Trophoblast cell (in vitro differentiated cells and primary cell): ENCODE measurements at regions not wholly inside any gene's neighbourhood (a gene's known extent, or its start where the extent isn't known, plus 50 kb on each side); places are given as distances from the start of the nearest gene placed in this dataset.

Experiments
- DNase-seq, 2 donors: peaks; one replicate each; pipeline ENCODE4 v3.0.0-alpha.2; 2016
- H2AFZ ChIP-seq: 2 replicates; pipeline ENCODE4 v1.6.1; 2013; ENCODE audit warnings: low read length, moderate library complexity, mild to moderate bottlenecking; ENCODE audit not compliant: insufficient read depth, poor library complexity
- H2AK5ac ChIP-seq: 2 replicates; pipeline ENCODE4 v1.6.1; 2013; ENCODE audit warnings: mild to moderate bottlenecking, low read length
- H2BK120ac ChIP-seq: 2 replicates; pipeline ENCODE4 v1.6.1; 2013; ENCODE audit warnings: low read length, mild to moderate bottlenecking, moderate library complexity; ENCODE audit not compliant: insufficient read depth, poor library complexity
- H2BK12ac ChIP-seq: 2 replicates; pipeline ENCODE4 v1.6.1; 2013; ENCODE audit warnings: mild to moderate bottlenecking, low read length, moderate library complexity
- H2BK5ac ChIP-seq: 2 replicates; pipeline ENCODE4 v1.6.1; 2013; ENCODE audit warnings: low read length, low read depth, moderate library complexity, mild to moderate bottlenecking; ENCODE audit not compliant: poor library complexity
- H3K14ac ChIP-seq: 2 replicates; pipeline ENCODE4 v1.6.1; 2013; ENCODE audit warnings: mild to moderate bottlenecking, low read length
- H3K18ac ChIP-seq: 2 replicates; pipeline ENCODE4 v1.6.1; 2013; ENCODE audit warnings: mild to moderate bottlenecking, low read length
- H3K23ac ChIP-seq: 2 replicates; pipeline ENCODE4 v1.6.1; 2013; ENCODE audit warnings: low read length
- H3K27ac ChIP-seq: 2 replicates; pipeline ENCODE4 v1.5.1; 2013; ENCODE audit warnings: low read depth, mild to moderate bottlenecking, inconsistent platforms, low read length, moderate library complexity
- H3K27me3 ChIP-seq: 2 replicates; pipeline ENCODE4 v1.6.1; 2013; ENCODE audit warnings: inconsistent platforms, mild to moderate bottlenecking, low read length, moderate library complexity; ENCODE audit not compliant: insufficient read depth
- H3K36me3 ChIP-seq, 2 experiments: 1 replicate in 1 of 2; 2 replicates in 1 of 2; pipeline ENCODE4 v1.6.1; 2013; ENCODE audit warnings: low read length in 2 of 2, mild to moderate bottlenecking in 2 of 2, moderate library complexity in 1 of 2; ENCODE audit not compliant: insufficient read depth in 2 of 2, control insufficient read depth in 1 of 2
- H3K4ac ChIP-seq: 2 replicates; pipeline ENCODE4 v1.6.1; 2013; ENCODE audit warnings: low read depth, mild to moderate bottlenecking, low read length, moderate library complexity
- H3K4me1 ChIP-seq, 2 experiments: 1 replicate in 1 of 2; 2 replicates in 1 of 2; pipeline ENCODE4 v1.6.1; 2013; ENCODE audit warnings: low read length in 2 of 2, mild to moderate bottlenecking in 2 of 2, moderate library complexity in 1 of 2; ENCODE audit not compliant: insufficient read depth in 2 of 2, control insufficient read depth in 1 of 2
- H3K4me2 ChIP-seq: 2 replicates; pipeline ENCODE4 v1.6.1; 2013; ENCODE audit warnings: inconsistent platforms, mild to moderate bottlenecking, low read length, moderate library complexity
- H3K4me3 ChIP-seq: 2 replicates; pipeline ENCODE4 v1.5.1; 2013; ENCODE audit warnings: mild to moderate bottlenecking, low read depth, low read length, inconsistent platforms
- H3K79me1 ChIP-seq: one replicate; pipeline ENCODE4 v1.6.1; 2013; ENCODE audit warnings: low read length
- H3K79me2 ChIP-seq: 2 replicates; pipeline ENCODE4 v1.6.1; 2013; ENCODE audit warnings: low read length, mild to moderate bottlenecking; ENCODE audit not compliant: control insufficient read depth, insufficient read depth, poor library complexity
- H3K9ac ChIP-seq: 2 replicates; pipeline ENCODE4 v1.6.1; 2013; ENCODE audit warnings: mild to moderate bottlenecking, low read length
- H3K9me3 ChIP-seq: 2 replicates; pipeline ENCODE4 v1.6.1; 2013; ENCODE audit warnings: low read depth, mild to moderate bottlenecking, control low read depth, inconsistent platforms, low read length; ENCODE audit not compliant: insufficient read depth
- H4K12ac ChIP-seq: 2 replicates; pipeline ENCODE4 v1.6.1; 2013; ENCODE audit warnings: low read depth, mild to moderate bottlenecking, low read length, moderate library complexity
- H4K8ac ChIP-seq: 2 replicates; pipeline ENCODE4 v1.6.1; 2013; ENCODE audit warnings: low read depth, mild to moderate bottlenecking, low read length, moderate library complexity
- H4K91ac ChIP-seq: one replicate; pipeline ENCODE4 v1.6.1; 2013; ENCODE audit warnings: low read depth, mild to moderate bottlenecking, low read length, moderate library complexity
- WGBS: extraction: QIAGEN DNeasy Blood & Tissue Kit; methylation state at CpG from one replicate; pipeline ENCODE4 v1.1.7; 2013; ENCODE audit warnings: missing lambda C conversion rate; ENCODE audit not compliant: insufficient read length, insufficient coverage; ENCODE audit errors: extremely low coverage; 5-methylcytosine and 5-hydroxymethylcytosine counted together

DNA sequence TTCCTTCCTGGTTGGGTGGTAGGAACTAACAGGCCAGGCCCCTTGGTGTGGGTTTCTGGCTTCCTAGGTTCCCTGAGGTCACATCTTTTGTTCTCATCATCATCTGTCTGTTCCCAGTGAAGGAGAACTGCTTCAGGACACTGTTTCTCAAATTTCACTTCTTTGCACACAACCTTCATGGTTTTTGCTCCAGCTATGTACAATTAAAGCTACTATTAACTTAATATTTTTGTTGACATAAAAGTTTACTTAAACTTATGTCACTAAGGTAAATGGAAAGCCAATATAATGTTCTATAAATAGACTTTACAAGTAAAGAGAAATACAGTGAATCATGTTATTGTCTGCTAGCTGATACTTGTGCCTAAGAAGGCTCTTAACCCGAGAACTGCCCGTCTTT, 120.7 kb upstream of the KCNG1 start:
- Histone ChIP-seq H3K9ac (no peak overlapping the region), H3K9me3 (peaks cover 4% of the 10 kb centered on the region), H3K4me2 (no peak overlapping the region), H2BK12ac (no peak overlapping the region), H4K12ac (no peak overlapping the region), H3K14ac (no peak overlapping the region), H3K36me3 (no peaks in the 10 kb centered on the region), H3K27me3 (no peaks in the 10 kb centered on the region), H2AK5ac (no peak overlapping the region), H3K4ac (no peak overlapping the region), H2BK5ac (no peak overlapping the region), H4K91ac (no peak overlapping the region), H2BK120ac (no peak overlapping the region), H3K4me1 (peaks cover 3 to 9% of the 10 kb centered on the region in 2 experiments), H2AFZ (no peak overlapping the region), H3K27ac (no peak overlapping the region), H3K79me1 (no peaks in the 10 kb centered on the region), H3K4me3 (no peak overlapping the region), H3K18ac (no peak overlapping the region), H3K79me2 (no peaks in the 10 kb centered on the region), H3K23ac (no peak overlapping the region), H4K8ac (no peak overlapping the region)
- WGBS: no CpG with 5 or more reads among the region's 2 CpGs
- no peak for DNase-seq

DNA sequence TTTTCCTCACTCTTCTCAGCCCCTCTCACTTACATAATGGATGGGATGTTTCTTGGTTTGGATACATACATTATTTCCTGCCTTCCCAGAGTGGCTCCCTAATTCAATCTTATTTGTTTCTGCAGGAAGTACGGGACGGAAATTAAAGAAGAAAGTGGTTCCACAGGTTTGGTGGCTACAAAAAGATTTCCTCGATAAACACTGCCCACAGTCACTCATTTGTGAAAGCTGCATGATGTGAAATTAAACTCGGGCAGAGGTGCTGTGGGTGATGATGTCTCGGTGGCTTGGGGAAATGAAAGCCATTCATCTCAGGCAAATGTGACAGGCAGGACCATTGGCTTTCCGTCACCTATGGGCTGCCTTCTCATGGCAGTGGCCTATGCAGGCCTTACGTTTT, 119.5 kb upstream of the KCNG1 start:
- H2BK5ac ChIP-seq: no peak overlapping the region
- H3K9ac ChIP-seq: no peak overlapping the region
- H3K36me3 ChIP-seq: no peaks in the 10 kb centered on the region
- no peaks in the 10 kb centered on the region for H3K79me1 ChIP-seq
- no peak overlapping the region for H3K4ac ChIP-seq
- H2BK12ac ChIP-seq: no peak overlapping the region
- H3K27me3 ChIP-seq: no peaks in the 10 kb centered on the region
- peaks cover 4% of the 10 kb centered on the region for H3K9me3 ChIP-seq
- H2BK120ac ChIP-seq: no peak overlapping the region
- H4K12ac ChIP-seq: no peak overlapping the region
- H3K4me2 ChIP-seq: no peak overlapping the region
- no peaks in the 10 kb centered on the region for H3K79me2 ChIP-seq
- no peak overlapping the region for H4K91ac ChIP-seq
- H3K23ac ChIP-seq: no peak overlapping the region
- no peak overlapping the region for H3K14ac ChIP-seq
- peak in 1 of 2 donors; percentile 48 for DNase-seq
- no peak overlapping the region for H2AK5ac ChIP-seq
- H2AFZ ChIP-seq: no peak overlapping the region
- H3K4me3 ChIP-seq: no peak overlapping the region
- H4K8ac ChIP-seq: no peak overlapping the region
- WGBS: no CpG with 5 or more reads among the region's 7 CpGs
- no peak overlapping the region for H3K27ac ChIP-seq
- no peak overlapping the region for H3K18ac ChIP-seq
- H3K4me1 ChIP-seq: peaks cover 5 to 10% of the 10 kb centered on the region in 2 experiments

DNA sequence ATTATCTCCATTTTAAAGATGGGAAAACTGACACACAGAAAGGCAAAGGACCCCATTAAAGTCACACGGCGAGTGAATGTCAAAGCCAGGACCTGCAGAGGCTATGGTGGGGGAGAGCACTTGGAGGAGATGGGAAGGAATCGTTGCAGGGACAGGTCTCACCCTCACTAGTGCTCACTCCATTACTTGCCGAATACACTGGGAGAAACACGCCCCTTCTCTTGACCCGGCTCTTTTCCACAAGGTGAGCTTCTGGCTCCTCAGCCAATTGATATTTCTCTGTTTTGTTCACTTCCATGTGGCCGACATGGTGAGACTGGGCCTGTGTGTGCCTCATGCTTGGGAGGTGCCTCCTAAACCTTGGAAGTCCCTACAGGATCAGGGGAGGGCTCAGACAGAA, 117.8 kb upstream of the KCNG1 start:
- Histone ChIP-seq H3K4me2 (no peak overlapping the region), H3K4me1 (peaks cover 5 to 12% of the 10 kb centered on the region in 2 experiments), H3K9me3 (peaks cover 4% of the 10 kb centered on the region), H3K27me3 (no peaks in the 10 kb centered on the region), H4K12ac (no peak overlapping the region), H3K36me3 (no peaks in the 10 kb centered on the region), H2BK12ac (no peak overlapping the region), H2BK5ac (no peak overlapping the region), H3K79me1 (no peaks in the 10 kb centered on the region), H3K23ac (no peak overlapping the region), H3K18ac (no peak overlapping the region), H3K14ac (no peak overlapping the region), H4K8ac (no peak overlapping the region), H2BK120ac (no peak overlapping the region), H3K4me3 (no peak overlapping the region), H2AFZ (no peak overlapping the region), H2AK5ac (no peak overlapping the region), H3K4ac (no peak overlapping the region), H3K27ac (no peak overlapping the region), H3K79me2 (no peaks in the 10 kb centered on the region), H4K91ac (no peak overlapping the region), H3K9ac (no peak overlapping the region)
- DNase-seq: no peak
- WGBS: no CpG with 5 or more reads among the region's 7 CpGs

DNA sequence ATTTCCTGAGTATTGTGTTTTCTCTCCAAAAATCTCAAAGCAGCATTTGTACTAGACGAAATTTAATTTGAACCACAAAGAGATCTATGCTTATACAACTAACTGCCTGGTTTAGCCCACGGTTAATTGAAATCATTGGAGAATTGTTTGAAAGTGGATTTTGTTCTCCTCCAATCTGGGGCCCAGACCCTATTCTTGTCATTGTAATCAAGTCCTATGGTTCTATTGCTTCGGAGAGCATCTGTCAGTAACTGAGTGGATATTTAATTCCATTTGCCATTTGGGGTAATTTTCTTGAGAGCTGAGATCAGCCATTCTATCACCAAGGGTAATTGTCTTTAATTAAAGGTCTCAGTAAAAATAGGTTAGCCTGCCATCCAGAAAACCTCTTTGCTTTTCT, 117.0 kb upstream of the KCNG1 start:
- Histone ChIP-seq H3K27ac (no peak overlapping the region), H4K8ac (no peak overlapping the region), H3K9me3 (peaks cover 2% of the 10 kb centered on the region), H4K91ac (no peak overlapping the region), H2AFZ (no peak overlapping the region), H4K12ac (no peak overlapping the region), H2BK120ac (no peak overlapping the region), H3K4me2 (no peak overlapping the region), H3K4ac (no peak overlapping the region), H3K23ac (no peak overlapping the region), H3K4me1 (peaks cover 5 to 12% of the 10 kb centered on the region in 2 experiments), H2AK5ac (no peak overlapping the region), H3K79me1 (no peaks in the 10 kb centered on the region), H2BK12ac (no peak overlapping the region), H3K14ac (no peak overlapping the region), H3K9ac (no peak overlapping the region), H3K36me3 (no peaks in the 10 kb centered on the region), H3K79me2 (no peaks in the 10 kb centered on the region), H3K18ac (no peak overlapping the region), H3K27me3 (no peaks in the 10 kb centered on the region), H3K4me3 (no peak overlapping the region), H2BK5ac (no peak overlapping the region)
- no peak for DNase-seq
- WGBS: no CpG with 5 or more reads among the region's 3 CpGs
